GM12874 (cell line): ENCODE measurements at regions not wholly inside any gene's neighbourhood (a gene's known extent, or its start where the extent isn't known, plus 50 kb on each side); places are given as distances from the start of the nearest gene placed in this dataset.

Source experiments
- TF ChIP-seq, protein P1 (sequence below): IDR thresholded peaks from 2 replicates; pipeline ENCODE4 v1.5.1; 2011; ENCODE audit warnings: low read depth, mild to moderate bottlenecking, control low read depth, low read length, moderate library complexity; ENCODE audit not compliant: insufficient read depth

DNA sequence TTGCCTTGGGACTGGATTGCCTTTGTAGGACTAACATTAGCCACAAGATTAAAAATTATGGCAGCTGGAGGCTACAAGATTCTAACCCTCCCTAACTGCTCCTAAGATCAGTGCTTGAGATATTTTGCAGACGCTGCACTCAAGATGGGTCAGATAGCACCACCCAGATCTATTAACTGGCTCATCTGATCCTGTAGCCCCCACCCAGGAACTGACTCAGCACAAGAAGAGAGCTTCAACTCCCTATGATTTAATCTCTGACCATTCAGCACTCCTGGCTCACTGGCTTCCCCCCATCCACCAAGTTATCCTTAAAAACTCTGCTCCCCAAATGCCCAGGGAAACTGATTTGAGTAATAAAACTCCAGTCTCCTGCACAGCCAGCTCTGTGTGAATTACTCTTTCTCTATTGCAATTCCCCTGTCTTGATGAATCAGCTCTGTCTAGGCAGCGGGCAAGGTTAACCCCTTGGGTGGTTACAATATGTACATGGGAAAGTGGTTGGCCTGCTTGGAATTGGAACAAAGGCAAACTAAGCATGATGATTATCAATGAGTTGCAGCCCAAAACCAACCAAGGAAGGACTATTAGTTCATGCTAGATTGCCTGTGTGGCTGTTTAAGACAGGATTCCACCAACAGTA, 111.3 kb downstream of the OR2B2 start:
- TF ChIP-seq, protein P1, sequence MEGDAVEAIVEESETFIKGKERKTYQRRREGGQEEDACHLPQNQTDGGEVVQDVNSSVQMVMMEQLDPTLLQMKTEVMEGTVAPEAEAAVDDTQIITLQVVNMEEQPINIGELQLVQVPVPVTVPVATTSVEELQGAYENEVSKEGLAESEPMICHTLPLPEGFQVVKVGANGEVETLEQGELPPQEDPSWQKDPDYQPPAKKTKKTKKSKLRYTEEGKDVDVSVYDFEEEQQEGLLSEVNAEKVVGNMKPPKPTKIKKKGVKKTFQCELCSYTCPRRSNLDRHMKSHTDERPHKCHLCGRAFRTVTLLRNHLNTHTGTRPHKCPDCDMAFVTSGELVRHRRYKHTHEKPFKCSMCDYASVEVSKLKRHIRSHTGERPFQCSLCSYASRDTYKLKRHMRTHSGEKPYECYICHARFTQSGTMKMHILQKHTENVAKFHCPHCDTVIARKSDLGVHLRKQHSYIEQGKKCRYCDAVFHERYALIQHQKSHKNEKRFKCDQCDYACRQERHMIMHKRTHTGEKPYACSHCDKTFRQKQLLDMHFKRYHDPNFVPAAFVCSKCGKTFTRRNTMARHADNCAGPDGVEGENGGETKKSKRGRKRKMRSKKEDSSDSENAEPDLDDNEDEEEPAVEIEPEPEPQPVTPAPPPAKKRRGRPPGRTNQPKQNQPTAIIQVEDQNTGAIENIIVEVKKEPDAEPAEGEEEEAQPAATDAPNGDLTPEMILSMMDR = no peak

- TF ChIP-seq, protein P1 = no peak
Measured at GRCh38 chr6:27797960-27798359, 114.2 kb downstream of the OR2B2 start.

DNA sequence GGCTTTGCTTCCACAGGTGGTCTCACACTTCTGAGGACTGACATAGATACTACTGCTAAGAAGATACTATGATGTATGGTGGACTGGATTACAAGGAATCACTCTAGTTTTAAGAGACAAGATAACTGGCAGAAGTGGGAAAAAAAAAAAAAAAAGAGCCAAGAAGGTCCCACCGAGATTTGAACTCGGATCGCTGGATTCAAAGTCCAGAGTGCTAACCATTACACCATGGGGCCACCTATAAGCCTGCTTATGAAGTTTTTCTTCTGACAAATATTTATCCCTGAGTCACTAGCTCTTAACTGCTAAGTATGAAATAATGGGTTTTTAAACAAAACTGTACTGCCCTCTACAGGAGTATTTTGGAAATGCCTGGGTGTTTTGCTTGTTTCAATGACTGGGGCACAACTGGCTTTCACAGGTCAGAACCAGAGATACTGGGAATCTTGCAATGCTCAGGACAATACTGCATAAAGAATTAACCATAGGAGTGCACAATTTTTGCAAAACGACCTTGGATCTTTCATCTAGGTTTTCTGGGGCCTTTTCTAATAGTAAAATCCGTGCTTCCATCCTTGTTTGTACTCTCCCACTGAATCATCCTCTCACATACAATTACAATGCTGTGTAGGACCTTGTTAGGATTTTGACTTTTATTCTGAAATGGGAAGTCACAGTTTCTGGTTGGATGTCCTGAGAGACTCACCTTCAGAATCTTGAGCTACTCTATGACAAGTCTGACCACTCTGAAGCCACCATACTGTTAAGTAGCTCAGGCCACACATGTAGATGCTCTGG, 116.3 kb downstream of the OR2B2 start:
- TF ChIP-seq, protein P1 = peak; percentile 51; the same call in 1 of the 2 replicates

- TF ChIP-seq, protein P1 = no peak
Measured at GRCh38 chr6:27791182-27791943, 120.8 kb downstream of the OR2B2 start.

DNA sequence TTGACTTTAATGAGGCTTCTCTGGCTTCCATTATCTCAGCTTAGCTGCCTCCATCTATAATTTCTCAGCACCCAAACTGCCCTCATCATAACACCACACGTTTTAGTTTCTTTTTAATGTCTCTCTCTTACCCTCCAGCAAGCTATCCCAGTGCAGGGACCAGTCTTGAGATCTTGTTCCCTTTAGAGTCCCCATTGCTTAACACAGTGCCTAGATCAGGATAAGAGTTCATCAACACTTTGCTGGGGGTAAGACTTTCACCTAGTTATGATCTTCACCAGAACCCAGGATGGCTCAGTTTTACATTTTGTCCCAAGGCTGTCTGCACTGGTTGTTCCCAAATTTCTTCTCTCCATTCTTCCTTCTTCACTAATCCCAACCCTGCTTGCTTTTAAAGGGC, 126.1 kb downstream of the OR2B2 start:
- TF ChIP-seq, protein P1 = no peak

- TF ChIP-seq, protein P1 = no peak
Measured at GRCh38 chr6:27785294-27785693, 126.9 kb downstream of the OR2B2 start.

DNA sequence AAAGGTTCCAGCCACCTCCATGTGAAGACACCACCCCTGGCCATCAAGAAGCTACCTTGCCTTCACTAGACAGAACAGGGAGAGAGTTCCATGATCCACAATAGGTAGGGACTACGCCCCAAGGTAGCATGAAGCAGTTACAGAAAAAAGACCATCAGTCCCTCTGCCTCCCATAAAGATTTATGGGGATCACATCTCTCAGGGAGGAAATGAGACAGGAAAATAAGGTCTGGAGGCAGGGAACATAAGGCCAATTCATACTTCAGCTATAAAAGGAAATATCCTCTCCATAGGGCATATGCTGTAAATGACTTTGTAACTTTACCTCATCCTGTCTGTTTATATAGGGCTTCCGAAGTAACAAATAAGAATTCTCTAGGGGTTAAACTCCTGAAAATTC, 129.4 kb downstream of the OR2B2 start:
- TF ChIP-seq, protein P1 = no peak
